H1 (cell line): ENCODE measurements at regions not wholly inside any gene's neighbourhood (a gene's known extent, or its start where the extent isn't known, plus 50 kb on each side); places are given as distances from the start of the nearest gene placed in this dataset.

Experiments used
- ASH2L ChIP-seq: fragments of 200-600, 300-600 bp; sonication (generic); IDR thresholded peaks from one replicate; pipeline ENCODE4 v1.7.1; 2017; ENCODE audit warnings: low read length
- BACH1 ChIP-seq: IDR thresholded peaks from 2 replicates; pipeline ENCODE4 v1.6.1; 2012; ENCODE audit warnings: low read length, improper control_type of control experiment
- FOSL1 ChIP-seq: IDR thresholded peaks from 2 replicates; pipeline ENCODE4 v1.6.1; 2011; ENCODE audit warnings: mild to moderate bottlenecking, low read depth, low read length, moderate library complexity; ENCODE audit not compliant: insufficient read depth
- JUN ChIP-seq: IDR thresholded peaks from 2 replicates; pipeline ENCODE4 v1.6.1; 2011; ENCODE audit warnings: low read depth, mild to moderate bottlenecking, improper control_type of control experiment, low read length
- KDM4A ChIP-seq: IDR thresholded peaks from one replicate; pipeline ENCODE4 v1.7.1; 2012; ENCODE audit warnings: low read depth, mild to moderate bottlenecking, moderate library complexity, low read length, inconsistent platforms; ENCODE audit not compliant: severe bottlenecking
- MAFK ChIP-seq: IDR thresholded peaks from 2 replicates; pipeline ENCODE4 v1.6.1; 2012; ENCODE audit warnings: low read depth, mild to moderate bottlenecking, improper control_type of control experiment, low read length
- NANOG ChIP-seq: IDR thresholded peaks from 2 replicates; pipeline ENCODE4 v1.6.1; 2011; ENCODE audit warnings: low read length, low read depth, mild to moderate bottlenecking, inconsistent platforms; ENCODE audit not compliant: insufficient read depth, poor library complexity, severe bottlenecking
- RBBP5 ChIP-seq: IDR thresholded peaks from 2 replicates; pipeline ENCODE4 v1.7.1; 2012; ENCODE audit warnings: low read depth, mild to moderate bottlenecking, inconsistent platforms, low read length, moderate library complexity, borderline replicate concordance
- RNF2 ChIP-seq: fragments of 200-900, 300-1000 bp; sonication (generic); IDR thresholded peaks from 2 replicates; pipeline ENCODE4 v1.7.1; 2016; ENCODE audit warnings: borderline replicate concordance, low read depth, mild to moderate bottlenecking, antibody characterized with exemption, low read length; ENCODE audit not compliant: poor library complexity, severe bottlenecking; ENCODE audit errors: missing control alignments
- SIX5 ChIP-seq: IDR thresholded peaks from 2 replicates; pipeline ENCODE4 v1.6.1; 2011; ENCODE audit warnings: mild to moderate bottlenecking, low read depth, low read length
- SP2 ChIP-seq: IDR thresholded peaks from 2 replicates; pipeline ENCODE4 v1.6.1; 2012; ENCODE audit warnings: mild to moderate bottlenecking, low read length, inconsistent platforms
- SRF ChIP-seq: IDR thresholded peaks from 2 replicates; pipeline ENCODE4 v1.6.1; 2011; ENCODE audit warnings: mild to moderate bottlenecking, low read depth, low read length, moderate library complexity
- TAF7 ChIP-seq: optimal IDR thresholded peaks from 2 replicates; pipeline ENCODE3; 2011; ENCODE audit warnings: low read depth, mild to moderate bottlenecking, inconsistent platforms, low read length, moderate library complexity, borderline replicate concordance

DNA sequence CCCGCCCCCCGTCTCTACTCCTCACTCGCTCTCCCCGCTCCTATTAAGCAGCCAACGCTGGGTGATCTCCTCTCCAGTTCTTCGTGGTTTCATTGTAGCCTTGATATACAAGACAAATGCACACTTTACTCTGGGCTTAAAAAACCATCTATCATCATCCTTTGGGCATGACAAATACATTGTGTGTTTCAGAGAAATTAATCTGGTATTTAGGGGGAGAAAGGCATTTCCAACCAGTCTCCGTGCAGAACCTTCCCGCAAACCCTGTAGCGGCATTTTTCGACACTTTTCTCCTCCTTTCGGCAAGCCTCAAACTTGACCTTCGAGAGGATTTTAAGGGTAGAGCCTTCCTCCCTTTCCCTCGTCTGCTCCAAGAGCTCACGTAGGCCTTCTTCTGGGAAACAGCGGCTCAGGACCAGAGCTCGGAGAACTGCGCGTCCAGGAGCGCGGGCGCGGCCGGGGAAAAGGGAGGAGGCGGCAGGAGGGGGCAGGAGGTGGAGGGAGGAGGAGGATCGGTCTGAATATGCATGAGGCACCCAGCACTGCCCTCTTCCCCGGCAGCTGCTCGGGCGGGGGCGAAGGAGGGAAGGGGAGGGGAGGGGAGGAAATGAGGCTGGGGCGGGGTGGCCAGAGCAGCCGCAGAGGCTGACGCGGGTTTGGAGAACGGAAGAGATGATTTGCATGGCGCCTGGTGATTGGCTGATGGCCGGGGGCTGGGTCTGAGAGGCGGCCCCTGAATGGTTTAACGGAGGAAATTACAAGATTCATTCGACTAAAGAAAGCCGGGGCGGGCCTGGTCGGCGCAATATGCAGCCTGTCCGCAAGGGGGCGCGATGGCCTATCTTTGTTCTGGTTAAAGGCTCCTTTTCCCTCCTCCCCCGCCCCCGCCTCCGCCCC, 127.5 kb downstream of the TMEM161B start (continued):
- TF ChIP-seq KDM4A (peak; percentile 90), RBBP5 (no peak), RNF2 (no peak), ASH2L (peak; percentile 81), NANOG (no peak), MAFK (no peak), BACH1 (no peak), JUN (no peak), SRF (no peak), TAF7 (no peak), FOSL1 (no peak), SP2 (no peak), SIX5 (no peak)
